ENCODE measurements at regions not wholly inside any gene's neighbourhood (a gene's known extent, or its start where the extent isn't known, plus 50 kb on each side); places are given as distances from the start of the nearest gene placed in this dataset.

GRCh38 chr3:43951813-43952212 is 261.1 kb downstream of the ABHD5 start:
- no peak for DNase-seq (ENCODE audit: low read depth)

- no peak for DNase-seq (ENCODE audit: low read depth)
Measured at GRCh38 chr3:43953380-43953779, 262.6 kb downstream of the ABHD5 start.

GRCh38 chr3:43953814-43954692 is 263.3 kb downstream of the ABHD5 start:
- no peak for DNase-seq (ENCODE audit: low read depth)

GRCh38 chr3:43956945-43957344 is 266.2 kb downstream of the ABHD5 start:
- DNase-seq (ENCODE audit: low read depth): no peak

- DNase-seq (ENCODE audit: low read depth): no peak
Measured at GRCh38 chr3:43957553-43957952, 266.8 kb downstream of the ABHD5 start.

GRCh38 chr3:43958005-43958770 is 267.4 kb downstream of the ABHD5 start:
- no peak for DNase-seq (ENCODE audit: low read depth)

GRCh38 chr3:43958973-43959372 is 268.2 kb downstream of the ABHD5 start:
- no peak for DNase-seq (ENCODE audit: low read depth)

- no peak for DNase-seq (ENCODE audit: low read depth)
Measured at GRCh38 chr3:43959498-43960447, 269.0 kb downstream of the ABHD5 start.

GRCh38 chr3:43960448-43960840 is 269.7 kb downstream of the ABHD5 start:
- DNase-seq (ENCODE audit: low read depth): no peak

GRCh38 chr3:43962043-43962442 is 271.3 kb downstream of the ABHD5 start:
- DNase-seq (ENCODE audit: low read depth): no peak

GRCh38 chr3:43963208-43963607 is 272.5 kb downstream of the ABHD5 start:
- DNase-seq (ENCODE audit: low read depth): no peak

- no peak for DNase-seq (ENCODE audit: low read depth)
Measured at GRCh38 chr3:43964640-43965039, 273.9 kb downstream of the ABHD5 start.

- no peak for DNase-seq (ENCODE audit: low read depth)
Measured at GRCh38 chr3:43965656-43966055, 274.9 kb downstream of the ABHD5 start.

- no peak for DNase-seq (ENCODE audit: low read depth)
Measured at GRCh38 chr3:43966126-43966525, 275.4 kb downstream of the ABHD5 start.

- DNase-seq (ENCODE audit: low read depth): no peak
Measured at GRCh38 chr3:43966530-43966929, 275.2 kb upstream of the TOPAZ1 start.

- DNase-seq (ENCODE audit: low read depth): no peak
Measured at GRCh38 chr3:43968465-43968864, 273.2 kb upstream of the TOPAZ1 start.

GRCh38 chr3:43969944-43970343 is 271.7 kb upstream of the TOPAZ1 start:
- no peak for DNase-seq (ENCODE audit: low read depth)

GRCh38 chr3:43970351-43970750 is 271.3 kb upstream of the TOPAZ1 start:
- DNase-seq (ENCODE audit: low read depth): no peak

GRCh38 chr3:43970920-43971319 is 270.8 kb upstream of the TOPAZ1 start:
- DNase-seq (ENCODE audit: low read depth): no peak

GRCh38 chr3:43971486-43971885 is 270.2 kb upstream of the TOPAZ1 start:
- no peak for DNase-seq (ENCODE audit: low read depth)

GRCh38 chr3:43978708-43979107 is 263.0 kb upstream of the TOPAZ1 start:
- DNase-seq (ENCODE audit: low read depth): no peak

GRCh38 chr3:43979645-43980044 is 262.0 kb upstream of the TOPAZ1 start:
- DNase-seq (ENCODE audit: low read depth): no peak
